SK-N-SH treated with all-trans-retinoic acid at 6 μM for 48 hours (cell line): ENCODE measurements at regions not wholly inside any gene's neighbourhood (a gene's known extent, or its start where the extent isn't known, plus 50 kb on each side); places are given as distances from the start of the nearest gene placed in this dataset.
A peak's percentile ranks its signal among the peaks of the same experiment; 100 is the strongest.

Source experiments
- ATAC-seq: fragments of 200-7000 bp; cut with Tn5 transposase; 3 replicates; pipeline ENCODE4 v1.9.1; 2020; ENCODE audit warnings: mild to moderate bottlenecking, moderate library complexity
- ARNTL ChIP-seq: fragments of 450-650 bp; formaldehyde crosslinking; IDR thresholded peaks from 2 replicates; pipeline ENCODE4 v1.5.0; 2020; ENCODE audit warnings: low read depth, mild to moderate bottlenecking, moderate library complexity, borderline replicate concordance
- BACH2 ChIP-seq: fragments of 250-450 bp; sonication (Bioruptor Pico); IDR thresholded peaks from 2 replicates; pipeline ENCODE4 v1.9.0; 2021; ENCODE audit warnings: mild to moderate bottlenecking, borderline replicate concordance
- CSDC2 ChIP-seq: fragments of 250-450 bp; sonication (Bioruptor Pico); IDR thresholded peaks from 2 replicates; pipeline ENCODE4 v1.5.0; 2020; ENCODE audit warnings: mild to moderate bottlenecking, moderate library complexity
- CSRNP3 ChIP-seq: fragments of 250-450 bp; sonication (Bioruptor Pico); IDR thresholded peaks from 2 replicates; pipeline ENCODE4 v1.5.1; 2021; ENCODE audit warnings: mild to moderate bottlenecking, moderate library complexity
- ESRRG ChIP-seq: fragments of 250-450 bp; sonication (Bioruptor Pico); IDR thresholded peaks from 2 replicates; pipeline ENCODE4 v1.6.1; 2021; ENCODE audit warnings: mild to moderate bottlenecking
- GLIS3 ChIP-seq: fragments of 250-450 bp; sonication (Bioruptor Pico); IDR thresholded peaks from 2 replicates; pipeline ENCODE4 v1.5.0; 2020; ENCODE audit warnings: mild to moderate bottlenecking, moderate library complexity
- ISL1 ChIP-seq: fragments of 250-450 bp; sonication (Bioruptor Pico); IDR thresholded peaks from 2 replicates; pipeline ENCODE4 v2.1.2; 2022; ENCODE audit warnings: mild to moderate bottlenecking, moderate library complexity
- PPARA ChIP-seq: fragments of 250-450 bp; sonication (Bioruptor Pico); IDR thresholded peaks from 2 replicates; pipeline ENCODE4 v1.5.0; 2020; ENCODE audit warnings: mild to moderate bottlenecking, borderline replicate concordance
- RARB ChIP-seq: fragments of 250-450 bp; sonication (Bioruptor Pico); IDR thresholded peaks from 2 replicates; pipeline ENCODE4 v1.8.0; 2021; ENCODE audit warnings: mild to moderate bottlenecking, moderate library complexity
- SNAI2 ChIP-seq: fragments of 250-450 bp; sonication (Bioruptor Pico); IDR thresholded peaks from 2 replicates; pipeline ENCODE4 v1.5.0; 2020; ENCODE audit warnings: mild to moderate bottlenecking, moderate library complexity
- TOX ChIP-seq: fragments of 250-450 bp; sonication (Bioruptor Pico); IDR thresholded peaks from 2 replicates; pipeline ENCODE4 v1.8.0; 2021; ENCODE audit warnings: mild to moderate bottlenecking, moderate library complexity, borderline replicate concordance
- ZC3H10 ChIP-seq: fragments of 250-450 bp; sonication (Bioruptor Pico); IDR thresholded peaks from 2 replicates; pipeline ENCODE4 v1.5.1; 2021; ENCODE audit warnings: mild to moderate bottlenecking, moderate library complexity
- ZFP3 ChIP-seq: fragments of 250-450 bp; sonication (Bioruptor Pico); IDR thresholded peaks from 2 replicates; pipeline ENCODE4 v1.5.0; 2020; ENCODE audit warnings: mild to moderate bottlenecking, moderate library complexity
- ZFP30 ChIP-seq: fragments of 450-650 bp; formaldehyde crosslinking; IDR thresholded peaks from 2 replicates; pipeline ENCODE4 v1.5.0; 2022; ENCODE audit warnings: mild to moderate bottlenecking, moderate library complexity
- ZNF565 ChIP-seq: fragments of 450-650 bp; formaldehyde crosslinking; conservative IDR thresholded peaks from 2 replicates; pipeline ENCODE4 v1.5.0; 2020; ENCODE audit warnings: low read depth, mild to moderate bottlenecking, moderate library complexity
- ZNF70 ChIP-seq: fragments of 450-650 bp; formaldehyde crosslinking; IDR thresholded peaks from 2 replicates; pipeline ENCODE4 v1.5.0; 2020; ENCODE audit warnings: mild to moderate bottlenecking, moderate library complexity
- ZNF8 ChIP-seq: fragments of 450-650 bp; formaldehyde crosslinking; IDR thresholded peaks from 2 replicates; pipeline ENCODE4 v1.5.0; 2020; ENCODE audit warnings: mild to moderate bottlenecking, moderate library complexity
- TF ChIP-seq, protein P1 (sequence below): fragments of 250-450 bp; sonication (Bioruptor Pico); IDR thresholded peaks from 2 replicates; pipeline ENCODE4 v1.5.1; 2020; ENCODE audit warnings: low read depth, mild to moderate bottlenecking, moderate library complexity
- TF ChIP-seq, protein P2 (sequence below): fragments of 250-450 bp; sonication (Bioruptor Pico); IDR thresholded peaks from 2 replicates; pipeline ENCODE4 v1.8.0; 2021; ENCODE audit warnings: low read depth, mild to moderate bottlenecking, moderate library complexity, borderline replicate concordance
- TF ChIP-seq, protein P3 (sequence below): fragments of 250-450 bp; sonication (Bioruptor Pico); IDR thresholded peaks from 2 replicates; pipeline ENCODE4 v1.8.0; 2020; ENCODE audit warnings: mild to moderate bottlenecking, moderate library complexity, borderline replicate concordance
- TF ChIP-seq, protein P4 (sequence below): fragments of 250-450 bp; sonication (Bioruptor Pico); IDR thresholded peaks from 2 replicates; pipeline ENCODE4 v1.5.0; 2020; ENCODE audit warnings: mild to moderate bottlenecking, moderate library complexity

DNA sequence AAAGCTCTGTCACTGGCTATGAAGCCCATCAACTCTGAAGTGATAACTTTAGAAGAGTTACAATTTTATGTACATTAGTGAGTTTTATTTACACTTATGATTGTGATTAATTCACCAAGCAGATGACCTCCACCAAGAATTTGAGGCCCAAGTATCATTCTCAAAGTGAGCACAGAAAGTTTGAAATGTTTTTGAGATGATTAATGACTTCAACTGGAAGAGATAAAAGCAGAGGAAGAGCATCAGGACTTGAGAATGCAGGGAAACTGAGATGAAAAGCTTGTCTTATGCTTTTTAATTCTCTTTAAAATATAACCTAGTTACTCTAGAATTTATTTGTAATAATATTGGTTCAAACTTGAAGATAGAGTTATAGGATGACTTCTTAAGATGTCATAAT is 112.8 kb upstream of the H2AZ1 start:
- TF ChIP-seq, protein P1, sequence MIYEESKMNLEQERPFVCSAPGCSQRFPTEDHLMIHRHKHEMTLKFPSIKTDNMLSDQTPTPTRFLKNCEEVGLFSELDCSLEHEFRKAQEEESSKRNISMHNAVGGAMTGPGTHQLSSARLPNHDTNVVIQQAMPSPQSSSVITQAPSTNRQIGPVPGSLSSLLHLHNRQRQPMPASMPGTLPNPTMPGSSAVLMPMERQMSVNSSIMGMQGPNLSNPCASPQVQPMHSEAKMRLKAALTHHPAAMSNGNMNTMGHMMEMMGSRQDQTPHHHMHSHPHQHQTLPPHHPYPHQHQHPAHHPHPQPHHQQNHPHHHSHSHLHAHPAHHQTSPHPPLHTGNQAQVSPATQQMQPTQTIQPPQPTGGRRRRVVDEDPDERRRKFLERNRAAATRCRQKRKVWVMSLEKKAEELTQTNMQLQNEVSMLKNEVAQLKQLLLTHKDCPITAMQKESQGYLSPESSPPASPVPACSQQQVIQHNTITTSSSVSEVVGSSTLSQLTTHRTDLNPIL: no peak
- TF ChIP-seq GLIS3 (CRISPR knock-in tag): no peak
- TF ChIP-seq ISL1 (CRISPR knock-in tag): 0 out of 2 replicates have a peak, but pooled peaks have one; percentile 24
- no peak for TF ChIP-seq PPARA (CRISPR knock-in tag)
- TF ChIP-seq, all 23 proteins: peak for 1
- peak; percentile 45 for ATAC-seq

DNA sequence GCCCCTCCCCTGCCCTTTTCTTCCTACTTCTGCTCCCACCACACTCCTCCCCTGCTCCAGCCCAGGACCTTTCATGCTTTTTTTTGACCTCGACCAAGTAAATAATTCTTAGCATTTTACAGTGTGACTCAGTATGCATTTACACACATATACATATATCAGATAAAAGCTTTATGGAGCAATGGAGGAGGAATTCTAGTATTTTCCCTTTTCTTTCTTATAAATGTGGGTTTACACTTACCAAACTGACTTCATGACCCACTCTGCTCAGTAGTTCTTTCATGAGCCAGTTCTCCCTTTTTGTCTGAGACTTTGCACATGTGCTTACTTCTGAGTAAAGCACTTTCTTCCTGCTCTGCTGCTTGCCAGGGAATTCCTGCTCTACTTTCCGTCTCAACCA is 111.8 kb upstream of the H2AZ1 start:
- ATAC-seq: peak; percentile 28; the same call in 2 of the 3 replicates
- TF ChIP-seq, protein P2, sequence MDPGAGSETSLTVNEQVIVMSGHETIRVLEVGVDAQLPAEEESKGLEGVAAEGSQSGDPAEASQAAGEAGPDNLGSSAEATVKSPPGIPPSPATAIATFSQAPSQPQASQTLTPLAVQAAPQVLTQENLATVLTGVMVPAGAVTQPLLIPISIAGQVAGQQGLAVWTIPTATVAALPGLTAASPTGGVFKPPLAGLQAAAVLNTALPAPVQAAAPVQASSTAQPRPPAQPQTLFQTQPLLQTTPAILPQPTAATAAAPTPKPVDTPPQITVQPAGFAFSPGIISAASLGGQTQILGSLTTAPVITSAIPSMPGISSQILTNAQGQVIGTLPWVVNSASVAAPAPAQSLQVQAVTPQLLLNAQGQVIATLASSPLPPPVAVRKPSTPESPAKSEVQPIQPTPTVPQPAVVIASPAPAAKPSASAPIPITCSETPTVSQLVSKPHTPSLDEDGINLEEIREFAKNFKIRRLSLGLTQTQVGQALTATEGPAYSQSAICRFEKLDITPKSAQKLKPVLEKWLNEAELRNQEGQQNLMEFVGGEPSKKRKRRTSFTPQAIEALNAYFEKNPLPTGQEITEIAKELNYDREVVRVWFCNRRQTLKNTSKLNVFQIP: no peak
- TF ChIP-seq ZNF70 (CRISPR knock-in tag) (no peak), ESRRG (CRISPR knock-in tag) (no peak), TOX (CRISPR knock-in tag) (no peak), GLIS3 (CRISPR knock-in tag) (no peak), CSRNP3 (CRISPR knock-in tag) (no peak), BACH2 (CRISPR knock-in tag) (no peak), CSDC2 (CRISPR knock-in tag) (no peak), ZFP3 (no peak), ZNF565 (CRISPR knock-in tag) (no peak), SNAI2 (CRISPR knock-in tag) (no peak), ZFP30 (no peak), RARB (CRISPR knock-in tag) (no peak), ARNTL (CRISPR knock-in tag) (no peak), ZNF8 (CRISPR knock-in tag) (no peak), ZC3H10 (CRISPR knock-in tag) (no peak)
- TF ChIP-seq, protein P3, sequence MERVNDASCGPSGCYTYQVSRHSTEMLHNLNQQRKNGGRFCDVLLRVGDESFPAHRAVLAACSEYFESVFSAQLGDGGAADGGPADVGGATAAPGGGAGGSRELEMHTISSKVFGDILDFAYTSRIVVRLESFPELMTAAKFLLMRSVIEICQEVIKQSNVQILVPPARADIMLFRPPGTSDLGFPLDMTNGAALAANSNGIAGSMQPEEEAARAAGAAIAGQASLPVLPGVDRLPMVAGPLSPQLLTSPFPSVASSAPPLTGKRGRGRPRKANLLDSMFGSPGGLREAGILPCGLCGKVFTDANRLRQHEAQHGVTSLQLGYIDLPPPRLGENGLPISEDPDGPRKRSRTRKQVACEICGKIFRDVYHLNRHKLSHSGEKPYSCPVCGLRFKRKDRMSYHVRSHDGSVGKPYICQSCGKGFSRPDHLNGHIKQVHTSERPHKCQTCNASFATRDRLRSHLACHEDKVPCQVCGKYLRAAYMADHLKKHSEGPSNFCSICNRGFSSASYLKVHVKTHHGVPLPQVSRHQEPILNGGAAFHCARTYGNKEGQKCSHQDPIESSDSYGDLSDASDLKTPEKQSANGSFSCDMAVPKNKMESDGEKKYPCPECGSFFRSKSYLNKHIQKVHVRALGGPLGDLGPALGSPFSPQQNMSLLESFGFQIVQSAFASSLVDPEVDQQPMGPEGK (CRISPR knock-in tag): no peak
- TF ChIP-seq, protein P4, sequence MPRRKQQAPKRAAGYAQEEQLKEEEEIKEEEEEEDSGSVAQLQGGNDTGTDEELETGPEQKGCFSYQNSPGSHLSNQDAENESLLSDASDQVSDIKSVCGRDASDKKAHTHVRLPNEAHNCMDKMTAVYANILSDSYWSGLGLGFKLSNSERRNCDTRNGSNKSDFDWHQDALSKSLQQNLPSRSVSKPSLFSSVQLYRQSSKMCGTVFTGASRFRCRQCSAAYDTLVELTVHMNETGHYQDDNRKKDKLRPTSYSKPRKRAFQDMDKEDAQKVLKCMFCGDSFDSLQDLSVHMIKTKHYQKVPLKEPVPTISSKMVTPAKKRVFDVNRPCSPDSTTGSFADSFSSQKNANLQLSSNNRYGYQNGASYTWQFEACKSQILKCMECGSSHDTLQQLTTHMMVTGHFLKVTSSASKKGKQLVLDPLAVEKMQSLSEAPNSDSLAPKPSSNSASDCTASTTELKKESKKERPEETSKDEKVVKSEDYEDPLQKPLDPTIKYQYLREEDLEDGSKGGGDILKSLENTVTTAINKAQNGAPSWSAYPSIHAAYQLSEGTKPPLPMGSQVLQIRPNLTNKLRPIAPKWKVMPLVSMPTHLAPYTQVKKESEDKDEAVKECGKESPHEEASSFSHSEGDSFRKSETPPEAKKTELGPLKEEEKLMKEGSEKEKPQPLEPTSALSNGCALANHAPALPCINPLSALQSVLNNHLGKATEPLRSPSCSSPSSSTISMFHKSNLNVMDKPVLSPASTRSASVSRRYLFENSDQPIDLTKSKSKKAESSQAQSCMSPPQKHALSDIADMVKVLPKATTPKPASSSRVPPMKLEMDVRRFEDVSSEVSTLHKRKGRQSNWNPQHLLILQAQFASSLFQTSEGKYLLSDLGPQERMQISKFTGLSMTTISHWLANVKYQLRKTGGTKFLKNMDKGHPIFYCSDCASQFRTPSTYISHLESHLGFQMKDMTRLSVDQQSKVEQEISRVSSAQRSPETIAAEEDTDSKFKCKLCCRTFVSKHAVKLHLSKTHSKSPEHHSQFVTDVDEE (CRISPR knock-in tag): no peak

- no peak for ATAC-seq
- no peak for TF ChIP-seq TOX (CRISPR knock-in tag)
- no peak for TF ChIP-seq ESRRG (CRISPR knock-in tag)
- TF ChIP-seq ZFP30: no peak
- TF ChIP-seq ZNF565 (CRISPR knock-in tag): no peak
- TF ChIP-seq ISL1 (CRISPR knock-in tag): no peak
- TF ChIP-seq PPARA (CRISPR knock-in tag): no peak
- TF ChIP-seq, protein P2: no peak
- TF ChIP-seq, protein P3 (CRISPR knock-in tag): no peak
- no peak for TF ChIP-seq GLIS3 (CRISPR knock-in tag)
- TF ChIP-seq CSDC2 (CRISPR knock-in tag): no peak
- no peak for TF ChIP-seq BACH2 (CRISPR knock-in tag)
- TF ChIP-seq ZNF8 (CRISPR knock-in tag): no peak
- TF ChIP-seq, protein P1: no peak
- TF ChIP-seq ARNTL (CRISPR knock-in tag): no peak
- no peak for TF ChIP-seq ZFP3
- no peak for TF ChIP-seq SNAI2 (CRISPR knock-in tag)
- TF ChIP-seq ZNF70 (CRISPR knock-in tag): no peak
These were observed 110.8 kb upstream of the H2AZ1 start for GRCh38 chr4:100060765-100061416.
